ENCODE measurements at regions not wholly inside any gene's neighbourhood (a gene's known extent, or its start where the extent isn't known, plus 50 kb on each side); places are given as distances from the start of the nearest gene placed in this dataset.

DNA sequence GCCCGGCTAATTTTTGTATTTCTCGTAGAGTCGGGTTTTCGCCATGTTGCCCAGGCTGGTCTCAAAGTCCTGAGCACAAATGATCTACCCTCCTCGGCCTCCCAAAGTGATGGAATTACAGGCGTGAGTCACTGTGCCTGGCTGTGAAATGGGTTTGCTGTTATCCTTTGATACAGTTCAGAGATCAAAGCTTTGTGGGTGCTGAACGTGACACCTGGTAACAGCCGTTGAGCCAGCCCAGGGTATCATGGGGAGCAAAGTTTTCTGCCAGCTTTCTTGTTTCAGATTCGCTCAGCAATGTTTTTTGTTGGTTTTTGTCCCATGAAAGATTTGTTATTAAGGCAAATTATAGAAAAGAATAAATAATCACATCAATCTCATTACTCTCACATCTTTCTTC lies 68.9 kb upstream of the LPAR1 start:
- no peaks in the 10 kb centered on the region for H3K9me3 ChIP-seq (ENCODE audit: low read length)
- H4K20me1 ChIP-seq (ENCODE audit: insufficient read depth, low read length) = no peaks in the 10 kb centered on the region
- H3K9ac ChIP-seq (ENCODE audit: low read length) = no peak overlapping the region
- no peaks in the 10 kb centered on the region for H3F3A ChIP-seq (ENCODE audit: insufficient read depth, low read length)
- no peaks in the 10 kb centered on the region for H3K79me2 ChIP-seq (ENCODE audit: insufficient read depth, low read length)
- no peaks in the 10 kb centered on the region for H3K36me3 ChIP-seq (ENCODE audit: insufficient read depth, low read length)
- H3K4me3 ChIP-seq (ENCODE audit: low read depth, low read length, poor library complexity, severe bottlenecking) = no peak overlapping the region
- H3K27ac ChIP-seq (ENCODE audit: low read depth, low read length, poor library complexity, severe bottlenecking) = no peak overlapping the region
- H3K27me3 ChIP-seq (ENCODE audit: insufficient read depth, low read length) = no peaks in the 10 kb centered on the region
- no peaks in the 10 kb centered on the region for H3K4me1 ChIP-seq (ENCODE audit: insufficient read depth, low read length, severe bottlenecking)
- TF ChIP-seq, protein P1, sequence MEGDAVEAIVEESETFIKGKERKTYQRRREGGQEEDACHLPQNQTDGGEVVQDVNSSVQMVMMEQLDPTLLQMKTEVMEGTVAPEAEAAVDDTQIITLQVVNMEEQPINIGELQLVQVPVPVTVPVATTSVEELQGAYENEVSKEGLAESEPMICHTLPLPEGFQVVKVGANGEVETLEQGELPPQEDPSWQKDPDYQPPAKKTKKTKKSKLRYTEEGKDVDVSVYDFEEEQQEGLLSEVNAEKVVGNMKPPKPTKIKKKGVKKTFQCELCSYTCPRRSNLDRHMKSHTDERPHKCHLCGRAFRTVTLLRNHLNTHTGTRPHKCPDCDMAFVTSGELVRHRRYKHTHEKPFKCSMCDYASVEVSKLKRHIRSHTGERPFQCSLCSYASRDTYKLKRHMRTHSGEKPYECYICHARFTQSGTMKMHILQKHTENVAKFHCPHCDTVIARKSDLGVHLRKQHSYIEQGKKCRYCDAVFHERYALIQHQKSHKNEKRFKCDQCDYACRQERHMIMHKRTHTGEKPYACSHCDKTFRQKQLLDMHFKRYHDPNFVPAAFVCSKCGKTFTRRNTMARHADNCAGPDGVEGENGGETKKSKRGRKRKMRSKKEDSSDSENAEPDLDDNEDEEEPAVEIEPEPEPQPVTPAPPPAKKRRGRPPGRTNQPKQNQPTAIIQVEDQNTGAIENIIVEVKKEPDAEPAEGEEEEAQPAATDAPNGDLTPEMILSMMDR (IDR thresholded peaks at IDR 0.05; ENCODE audit: low read length) = no peak
- TF ChIP-seq EZH2 (IDR thresholded peaks at IDR 0.05; ENCODE audit: borderline replicate concordance, low read length) = no peak
- H3K4me2 ChIP-seq (ENCODE audit: low read length) = no peak overlapping the region
- H3K9me2 ChIP-seq (ENCODE audit: low read depth, low read length) = no peaks in the 10 kb centered on the region
- H2AFZ ChIP-seq (ENCODE audit: low read length) = no peak overlapping the region

DNA sequence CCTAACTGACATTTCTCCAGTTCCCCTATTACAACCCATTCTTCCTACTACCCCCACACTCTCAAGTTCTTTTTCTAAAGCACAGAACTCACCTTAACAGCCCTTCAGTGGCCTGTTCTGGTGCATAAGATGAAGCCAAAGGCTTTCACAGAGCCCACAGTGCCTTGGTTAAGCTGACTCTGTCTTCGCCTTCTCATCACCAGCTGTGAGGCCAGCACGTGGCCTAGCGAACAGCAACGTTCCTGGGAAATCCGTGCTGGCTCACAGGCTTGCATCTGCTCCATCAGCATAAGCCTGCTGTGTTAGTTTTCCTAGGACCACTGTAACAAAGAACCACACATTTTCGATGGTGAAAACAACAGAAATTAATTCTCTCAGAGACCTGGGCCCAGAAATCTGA lies 67.9 kb upstream of the LPAR1 start:
- H3K9me2 ChIP-seq (ENCODE audit: low read depth, low read length) = no peaks in the 10 kb centered on the region
- TF ChIP-seq, protein P1 (IDR thresholded peaks at IDR 0.05; ENCODE audit: low read length) = no peak
- TF ChIP-seq EZH2 (IDR thresholded peaks at IDR 0.05; ENCODE audit: borderline replicate concordance, low read length) = no peak
- H3F3A ChIP-seq (ENCODE audit: insufficient read depth, low read length) = no peaks in the 10 kb centered on the region
- H3K4me3 ChIP-seq (ENCODE audit: low read depth, low read length, poor library complexity, severe bottlenecking) = no peak overlapping the region
- H3K36me3 ChIP-seq (ENCODE audit: insufficient read depth, low read length) = no peaks in the 10 kb centered on the region
- no peak overlapping the region for H2AFZ ChIP-seq (ENCODE audit: low read length)
- H3K4me2 ChIP-seq (ENCODE audit: low read length) = no peak overlapping the region
- H3K4me1 ChIP-seq (ENCODE audit: insufficient read depth, low read length, severe bottlenecking) = no peaks in the 10 kb centered on the region
- H3K79me2 ChIP-seq (ENCODE audit: insufficient read depth, low read length) = no peaks in the 10 kb centered on the region
- H3K27me3 ChIP-seq (ENCODE audit: insufficient read depth, low read length) = no peaks in the 10 kb centered on the region
- H3K27ac ChIP-seq (ENCODE audit: low read depth, low read length, poor library complexity, severe bottlenecking) = no peak overlapping the region
- H3K9me3 ChIP-seq (ENCODE audit: low read length) = no peaks in the 10 kb centered on the region
- H3K9ac ChIP-seq (ENCODE audit: low read length) = no peak overlapping the region
- H4K20me1 ChIP-seq (ENCODE audit: insufficient read depth, low read length) = no peaks in the 10 kb centered on the region

DNA sequence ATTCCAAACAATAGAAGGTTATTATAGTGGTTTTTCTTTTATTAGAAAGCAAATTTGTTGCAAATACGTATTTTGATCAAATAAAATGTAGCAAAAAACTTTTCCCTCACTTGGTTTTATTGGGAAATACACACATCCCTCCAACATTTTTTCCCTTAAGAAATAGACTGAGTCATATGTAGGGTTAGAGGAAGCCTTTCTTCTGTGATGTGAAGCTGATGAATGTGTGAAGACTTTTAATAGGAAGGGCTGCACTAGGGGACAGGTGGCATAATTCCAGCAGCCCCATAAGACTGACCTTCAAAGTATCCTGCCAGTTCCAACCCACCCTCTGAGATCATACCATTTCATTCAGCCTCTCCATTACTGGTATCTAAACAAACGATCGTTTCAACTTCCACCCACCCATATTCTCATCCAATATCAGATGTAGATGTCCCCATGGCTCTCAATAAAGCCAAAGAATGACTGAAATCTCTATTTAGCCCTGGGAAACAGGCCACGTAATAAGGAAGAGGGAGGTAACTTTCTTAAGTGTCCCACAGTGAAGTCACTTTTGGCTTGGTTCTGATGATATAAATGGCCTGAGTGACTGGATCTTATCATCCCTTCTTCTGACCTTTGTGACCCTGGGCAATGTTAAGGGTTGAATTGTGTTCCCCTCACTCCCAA lies 64.7 kb upstream of the LPAR1 start:
- Histone ChIP-seq H3F3A (ENCODE audit: insufficient read depth, low read length) (no peaks in the 10 kb centered on the region), H3K4me2 (ENCODE audit: low read length) (no peak overlapping the region), H3K27me3 (ENCODE audit: insufficient read depth, low read length) (no peaks in the 10 kb centered on the region), H3K9me2 (ENCODE audit: low read depth, low read length) (no peaks in the 10 kb centered on the region), H3K4me3 (ENCODE audit: low read depth, low read length, poor library complexity, severe bottlenecking) (no peak overlapping the region), H4K20me1 (ENCODE audit: insufficient read depth, low read length) (no peaks in the 10 kb centered on the region), H3K36me3 (ENCODE audit: insufficient read depth, low read length) (no peaks in the 10 kb centered on the region), H3K9ac (ENCODE audit: low read length) (no peak overlapping the region), H2AFZ (ENCODE audit: low read length) (no peak overlapping the region), H3K79me2 (ENCODE audit: insufficient read depth, low read length) (no peaks in the 10 kb centered on the region), H3K27ac (ENCODE audit: low read depth, low read length, poor library complexity, severe bottlenecking) (no peak overlapping the region), H3K4me1 (ENCODE audit: insufficient read depth, low read length, severe bottlenecking) (no peaks in the 10 kb centered on the region), H3K9me3 (ENCODE audit: low read length) (no peaks in the 10 kb centered on the region)
- no peak for TF ChIP-seq EZH2 (IDR thresholded peaks at IDR 0.05; ENCODE audit: borderline replicate concordance, low read length)
- TF ChIP-seq, protein P1 (IDR thresholded peaks at IDR 0.05; ENCODE audit: low read length) = no peak
